Activated CD8-positive, alpha-beta memory T cell treated with anti-CD3 and anti-CD28 coated beads for 1 hour (primary cell): ENCODE measurements at regions not wholly inside any gene's neighbourhood (a gene's known extent, or its start where the extent isn't known, plus 50 kb on each side); places are given as distances from the start of the nearest gene placed in this dataset.

Experiments
- DNase-seq, 2 donors: peaks; one replicate each; pipeline ENCODE4 v3.0.0-alpha.2; 2020; ENCODE audit warnings: low read depth in 1 of 2; ENCODE audit errors: extremely low read depth in 1 of 2

GRCh38 chr2:58870704-58871103 lies 629.6 kb upstream of the FANCL start:
- no peak for DNase-seq

GRCh38 chr2:58866946-58867345 lies 625.8 kb upstream of the FANCL start:
- no peak for DNase-seq

DNA sequence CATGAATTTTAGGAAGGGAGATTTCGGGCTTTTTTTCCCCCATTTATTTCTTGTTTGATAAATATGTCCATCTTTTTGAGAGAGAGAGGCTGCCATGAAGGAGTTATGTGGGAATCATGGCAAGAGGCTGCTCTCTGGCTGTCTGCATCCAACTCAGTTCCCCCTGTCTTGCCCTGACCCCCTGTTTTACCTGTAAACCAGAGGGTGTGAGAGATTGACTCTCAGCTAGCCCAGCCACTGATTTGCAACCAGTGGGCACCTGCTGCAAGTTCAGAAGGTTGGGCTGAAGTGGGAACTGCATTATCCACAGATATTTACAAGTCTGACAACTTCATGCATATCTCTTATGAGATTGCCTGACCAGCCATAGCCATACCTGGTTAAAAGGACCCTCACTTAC lies 625.4 kb upstream of the FANCL start:
- no peak for DNase-seq

GRCh38 chr2:58866040-58866439 lies 624.9 kb upstream of the FANCL start:
- DNase-seq, result no peak

DNA sequence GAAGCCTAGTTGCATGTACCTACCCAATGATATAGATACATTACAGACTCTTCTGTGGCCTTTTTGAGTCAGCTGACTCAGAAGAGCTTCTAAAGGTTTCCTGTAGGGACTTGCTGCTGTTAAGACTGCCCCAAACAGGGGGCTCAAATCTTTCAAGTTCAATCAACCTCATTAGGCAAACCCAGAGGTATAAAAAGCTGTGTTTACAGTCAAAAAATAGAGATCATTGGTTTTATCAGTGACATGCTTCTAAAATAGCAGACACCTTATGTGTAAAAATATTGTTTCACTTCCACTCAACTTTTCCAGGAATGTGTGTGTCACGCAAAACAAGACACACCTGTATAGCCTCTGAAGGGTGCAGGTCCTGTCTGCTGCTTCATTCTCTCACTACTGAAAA lies 624.3 kb upstream of the FANCL start:
- no peak for DNase-seq

DNA sequence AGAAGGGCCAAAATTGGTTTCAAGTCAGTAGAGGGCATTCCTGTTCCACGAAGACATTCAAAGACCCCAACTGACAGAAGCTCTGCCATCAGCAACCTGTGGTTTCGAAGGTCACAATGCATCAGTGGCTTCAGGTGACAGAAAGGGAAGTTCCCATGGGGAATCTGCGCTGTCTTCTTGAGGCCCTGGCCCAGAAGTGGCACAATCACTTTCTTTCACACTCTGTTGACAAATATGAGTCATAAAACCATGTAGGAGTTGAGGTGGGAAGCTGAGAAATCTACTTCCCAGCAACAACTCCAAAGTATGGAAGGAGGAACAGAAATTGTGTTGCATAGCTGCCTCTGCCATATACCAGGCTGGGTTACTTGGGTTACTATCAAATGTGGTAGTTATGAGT lies 621.1 kb upstream of the FANCL start:
- DNase-seq, result no peak

GRCh38 chr2:58860586-58860985 lies 619.5 kb upstream of the FANCL start:
- DNase-seq, result no peak

- DNase-seq, result no peak
These were observed 615.0 kb upstream of the FANCL start for GRCh38 chr2:58856100-58856499.

DNA sequence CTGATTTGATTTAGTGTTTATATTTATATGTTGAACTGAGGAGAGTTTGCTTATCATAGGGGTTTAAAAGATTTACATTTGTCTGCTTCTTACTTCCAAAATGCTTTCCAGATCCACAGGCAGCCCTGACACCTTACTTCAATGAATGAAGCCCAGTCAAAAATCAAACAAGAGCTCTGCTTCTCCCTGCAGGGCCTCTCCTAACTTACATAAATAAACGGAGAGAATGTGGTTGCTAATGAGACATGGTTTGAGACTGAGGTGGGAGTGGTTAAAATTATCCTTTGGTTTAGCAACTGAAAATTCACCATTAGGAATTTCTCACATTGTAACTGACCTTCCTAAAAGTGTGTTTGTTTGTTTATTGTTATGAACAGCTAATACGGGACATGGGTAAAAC lies 612.3 kb upstream of the FANCL start:
- no peak for DNase-seq

DNA sequence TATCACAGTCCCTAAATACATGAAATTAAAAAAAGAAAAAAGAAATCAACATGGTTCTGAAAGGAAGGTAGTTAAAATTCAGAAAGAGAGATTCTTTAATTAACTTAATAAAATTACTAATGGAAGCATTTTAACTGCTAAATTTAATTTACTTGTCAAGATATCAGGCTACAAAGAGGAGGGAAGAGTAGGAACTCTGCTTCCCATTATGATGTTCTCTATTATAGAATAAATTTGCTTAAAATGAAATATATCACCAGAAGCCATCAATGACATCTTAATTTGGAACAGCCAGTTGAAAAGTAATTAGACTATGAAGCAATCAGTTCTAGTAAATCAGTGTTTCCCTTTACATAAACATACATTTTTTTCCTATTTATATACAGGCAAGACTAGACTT lies 611.8 kb upstream of the FANCL start:
- DNase-seq, result no peak

- DNase-seq, result no peak
These were observed 611.1 kb upstream of the FANCL start for GRCh38 chr2:58852243-58852642.

DNA sequence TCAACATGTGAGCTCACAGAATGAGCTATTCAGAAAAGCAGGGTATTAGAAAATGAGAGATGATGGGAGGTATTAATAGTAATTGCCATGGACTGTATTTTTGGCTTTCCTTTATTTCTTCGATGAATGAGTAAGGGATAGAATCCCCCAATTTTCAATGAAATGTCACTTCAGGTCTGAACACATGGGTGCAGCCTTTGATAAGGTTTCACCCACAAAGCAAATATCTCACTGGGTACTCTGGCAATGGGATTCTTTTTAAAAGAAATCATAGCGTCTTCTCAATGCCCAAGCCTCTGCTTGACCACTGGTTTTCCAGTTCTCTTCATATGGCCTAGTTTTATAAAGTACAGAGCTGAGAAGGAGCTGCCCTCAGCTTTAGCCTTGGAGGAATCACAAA lies 610.5 kb upstream of the FANCL start:
- no peak for DNase-seq

- DNase-seq, result no peak
These were observed 603.9 kb upstream of the FANCL start for GRCh38 chr2:58845011-58845410.

GRCh38 chr2:58842501-58843155 lies 601.5 kb upstream of the FANCL start:
- DNase-seq, result no peak

- DNase-seq, result no peak
These were observed 593.3 kb upstream of the FANCL start for GRCh38 chr2:58834404-58834803.

- no peak for DNase-seq
These were observed 585.7 kb upstream of the FANCL start for GRCh38 chr2:58826795-58827194.

DNA sequence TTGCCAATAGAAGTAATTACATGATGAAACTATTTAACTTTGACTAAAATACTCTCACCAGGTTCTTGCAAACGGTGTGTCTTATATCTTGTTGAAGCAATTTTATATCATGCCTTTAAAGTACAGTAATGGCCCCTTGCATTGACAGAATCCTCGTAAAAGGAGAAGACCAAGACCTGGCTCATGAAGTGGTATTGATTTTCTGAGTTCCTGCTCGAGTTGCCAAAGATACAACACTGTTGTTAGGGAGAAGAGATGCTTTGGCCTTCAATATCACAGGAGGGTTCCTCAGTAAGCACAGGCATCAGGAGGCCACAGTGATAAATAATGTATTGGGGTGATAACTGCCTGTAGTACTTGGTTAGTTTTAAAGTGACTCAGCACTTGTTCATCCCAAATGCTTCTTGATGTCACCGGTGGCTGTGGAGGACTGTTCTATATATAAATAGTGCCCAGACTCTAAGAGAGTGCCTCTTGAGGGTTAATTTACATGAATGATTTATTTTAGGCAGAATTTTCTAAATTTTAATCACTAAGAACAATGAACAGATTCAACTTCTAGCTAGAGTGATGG lies 571.7 kb upstream of the FANCL start:
- DNase-seq, result no peak

- no peak for DNase-seq
These were observed 564.0 kb upstream of the FANCL start for GRCh38 chr2:58805126-58805525.

GRCh38 chr2:58803192-58803591 lies 562.1 kb upstream of the FANCL start:
- DNase-seq, result no peak

DNA sequence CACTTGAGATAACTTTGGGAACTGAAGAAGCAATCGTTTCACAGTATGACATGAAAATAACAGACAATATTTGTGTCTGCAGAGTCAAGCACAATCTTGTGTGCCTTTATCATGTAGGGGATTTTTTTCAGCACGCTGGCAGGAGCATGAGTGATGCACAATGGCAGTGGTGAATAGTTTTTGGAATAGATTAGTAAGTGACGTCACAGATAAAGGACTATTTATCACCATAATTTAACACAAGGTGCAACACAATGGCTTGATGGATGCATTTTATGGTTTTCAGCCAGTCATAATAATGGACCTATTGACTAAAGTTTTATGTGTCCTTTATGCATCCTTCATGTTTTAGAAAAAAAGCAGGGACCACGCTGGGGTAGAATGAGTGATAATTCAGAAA lies 559.8 kb upstream of the FANCL start:
- DNase-seq, result no peak

- no peak for DNase-seq
These were observed 557.6 kb upstream of the FANCL start for GRCh38 chr2:58798676-58799208.

DNA sequence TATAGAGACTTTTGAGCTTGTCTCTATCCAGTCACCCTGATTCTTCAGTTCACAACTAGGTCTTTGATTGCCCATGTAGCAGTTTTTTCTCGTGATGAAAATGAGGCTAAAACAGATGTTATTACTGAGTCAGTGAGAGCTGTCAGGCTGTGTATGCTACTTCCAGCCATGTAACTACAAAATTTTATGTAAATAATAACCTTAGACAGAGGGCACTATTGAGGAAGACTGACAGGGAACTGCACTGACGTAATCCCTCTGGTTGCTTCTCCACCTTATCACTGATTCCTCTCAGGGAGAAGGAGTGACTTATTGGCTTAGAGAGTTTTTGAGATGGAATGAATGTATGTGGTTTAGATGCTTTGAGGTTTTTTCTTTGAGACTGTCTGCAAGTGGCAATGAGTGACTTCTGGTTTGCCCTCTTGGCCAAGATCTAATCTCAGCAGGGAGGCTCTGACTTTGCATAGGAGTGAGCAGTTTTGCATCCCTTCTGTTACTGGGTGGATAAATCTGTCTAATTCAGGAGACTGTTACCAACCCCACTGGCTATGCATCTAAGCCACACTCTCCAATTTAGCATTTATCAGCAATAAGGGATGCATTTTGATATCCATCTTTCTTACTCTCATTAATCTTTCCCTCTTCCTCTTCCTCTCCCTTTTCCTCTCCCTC lies 555.2 kb upstream of the FANCL start:
- no peak for DNase-seq
